ENCODE measurements at regions not wholly inside any gene's neighbourhood (a gene's known extent, or its start where the extent isn't known, plus 50 kb on each side); places are given as distances from the start of the nearest gene placed in this dataset.

GRCh38 chr3:148150141-148150540, 547.6 kb upstream of the AGTR1 start:
- no peak for TF ChIP-seq CTCF (IDR thresholded peaks at IDR 0.05)
- TF ChIP-seq POLR2AphosphoS5 (IDR thresholded peaks at IDR 0.05) = no peak
